ENCODE measurements at regions not wholly inside any gene's neighbourhood (a gene's known extent, or its start where the extent isn't known, plus 50 kb on each side); places are given as distances from the start of the nearest gene placed in this dataset.
A peak's percentile ranks its signal among the peaks of the same experiment; 100 is the strongest.

DNA sequence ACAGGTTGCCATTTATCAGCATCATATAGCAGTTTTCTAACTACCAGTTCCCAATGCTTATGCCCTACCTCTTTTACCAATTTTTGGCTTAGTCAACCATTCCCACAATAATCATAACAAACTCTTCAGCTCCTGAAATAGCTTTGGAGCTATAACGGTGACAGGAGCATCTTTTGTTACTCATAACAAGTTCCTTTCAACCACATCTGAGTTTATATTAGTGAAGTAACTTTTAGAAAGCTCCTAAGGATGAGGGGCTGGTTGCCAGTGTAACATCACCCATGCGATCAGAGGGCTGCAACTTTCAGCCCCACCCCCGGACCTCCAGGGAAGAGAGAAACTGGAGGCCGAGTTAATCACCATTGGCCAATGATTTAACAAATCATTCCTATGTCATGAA is 495.3 kb upstream of the RASGRP1 start:
- no peak for DNase-seq
- intact Hi-C loops (cut with DNase I), result no loop called here

DNA sequence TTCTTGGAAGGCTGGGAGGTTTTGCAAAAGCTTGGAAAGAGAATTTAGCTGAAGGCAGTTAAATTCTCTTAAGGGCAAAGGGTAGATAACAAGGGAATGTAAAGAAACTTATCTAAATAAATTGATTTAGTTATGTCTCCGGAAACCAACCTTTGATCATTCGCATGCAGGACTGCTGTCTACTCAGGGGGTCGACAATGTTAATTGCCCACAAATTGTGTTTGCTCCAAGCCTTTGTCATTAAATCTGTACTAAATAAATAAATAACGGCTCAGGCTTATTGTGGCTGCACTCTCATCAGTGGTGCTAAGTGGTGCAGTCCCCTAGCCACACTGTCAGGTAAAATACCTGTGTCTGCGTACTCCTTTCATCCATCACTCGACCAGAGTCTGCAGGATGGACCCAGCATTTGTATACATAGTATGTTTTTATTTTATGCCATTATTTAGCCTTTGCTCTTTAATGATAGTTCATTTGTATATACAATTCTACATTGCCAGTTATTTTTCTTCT is 497.4 kb upstream of the RASGRP1 start:
- no peak for DNase-seq
- intact Hi-C loops (cut with DNase I), result no loop called here

DNA sequence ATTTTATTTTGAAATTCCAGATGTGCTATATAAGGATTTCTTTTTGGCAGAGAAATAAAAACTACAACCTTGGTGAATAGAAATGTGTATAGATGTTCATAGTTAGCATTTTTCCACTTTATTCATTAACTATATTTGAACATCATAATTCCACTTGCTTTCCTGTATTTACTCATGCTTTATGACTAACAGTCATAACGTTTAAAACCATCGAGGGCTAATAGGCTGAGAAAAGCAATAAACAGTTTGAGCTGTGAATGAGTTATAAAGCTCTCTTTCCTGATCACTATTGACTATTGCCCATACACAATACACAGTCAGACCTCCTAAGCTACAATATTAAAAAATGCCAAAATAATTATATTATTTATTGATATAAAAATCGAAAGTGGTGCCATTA is 502.1 kb upstream of the RASGRP1 start:
- intact Hi-C loops (cut with DNase I), result no loop called here
- DNase-seq, result no peak

DNA sequence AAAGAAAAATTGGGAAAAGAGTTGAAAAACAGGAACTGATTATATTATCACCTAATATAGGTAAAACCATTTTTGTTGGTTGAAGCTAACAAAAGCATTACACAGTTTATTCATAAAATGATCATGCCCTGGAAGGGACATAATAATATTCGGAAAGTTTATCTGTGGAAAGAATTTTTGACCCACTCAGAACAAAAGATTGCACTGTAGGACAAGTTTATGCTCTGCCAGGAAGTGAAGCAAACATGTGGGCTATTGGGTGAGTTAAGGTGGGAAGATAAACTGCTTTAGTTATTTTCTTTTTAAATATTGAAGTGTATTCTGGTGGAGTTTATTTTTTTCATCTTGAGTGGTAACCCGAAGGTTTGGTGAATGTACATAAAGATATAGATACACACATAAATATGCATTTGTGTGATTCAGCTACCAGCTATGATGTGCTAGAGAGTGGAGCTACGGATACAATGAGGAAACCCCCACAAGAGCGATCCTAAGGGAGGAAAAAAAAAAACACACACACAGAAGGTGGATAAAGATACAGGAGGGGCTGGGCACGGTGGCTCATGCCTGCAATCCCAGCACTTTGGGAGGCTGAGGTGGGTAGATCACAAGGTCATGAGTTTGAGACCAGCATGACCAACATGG is 506.4 kb upstream of the THBS1 start:
- intact Hi-C loops (cut with DNase I), result no loop called here

DNA sequence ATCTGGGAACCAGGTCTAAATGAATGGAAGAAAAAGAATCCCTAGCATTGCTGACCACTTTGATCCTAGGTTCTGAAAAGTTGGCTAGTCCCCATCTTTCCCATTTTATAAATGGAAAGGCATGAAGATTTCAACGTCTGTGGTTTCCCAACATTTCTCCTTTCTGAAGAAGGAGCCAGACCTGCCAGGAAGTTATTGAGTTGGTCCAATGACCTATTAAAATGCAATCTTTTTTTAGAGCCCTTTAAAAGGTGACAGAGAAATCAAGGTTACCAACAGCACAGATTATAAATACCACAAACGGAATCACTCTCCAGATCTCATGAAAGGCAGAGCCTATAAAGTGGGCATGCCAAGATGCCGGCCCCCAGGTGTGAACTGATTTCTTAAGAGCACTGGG is 505.6 kb upstream of the THBS1 start:
- DNase-seq, result no peak
- intact Hi-C loops (cut with DNase I), result no loop called here

More for the DNA sequence above, 506.4 kb upstream of the THBS1 start:
- no peak for DNase-seq

DNA sequence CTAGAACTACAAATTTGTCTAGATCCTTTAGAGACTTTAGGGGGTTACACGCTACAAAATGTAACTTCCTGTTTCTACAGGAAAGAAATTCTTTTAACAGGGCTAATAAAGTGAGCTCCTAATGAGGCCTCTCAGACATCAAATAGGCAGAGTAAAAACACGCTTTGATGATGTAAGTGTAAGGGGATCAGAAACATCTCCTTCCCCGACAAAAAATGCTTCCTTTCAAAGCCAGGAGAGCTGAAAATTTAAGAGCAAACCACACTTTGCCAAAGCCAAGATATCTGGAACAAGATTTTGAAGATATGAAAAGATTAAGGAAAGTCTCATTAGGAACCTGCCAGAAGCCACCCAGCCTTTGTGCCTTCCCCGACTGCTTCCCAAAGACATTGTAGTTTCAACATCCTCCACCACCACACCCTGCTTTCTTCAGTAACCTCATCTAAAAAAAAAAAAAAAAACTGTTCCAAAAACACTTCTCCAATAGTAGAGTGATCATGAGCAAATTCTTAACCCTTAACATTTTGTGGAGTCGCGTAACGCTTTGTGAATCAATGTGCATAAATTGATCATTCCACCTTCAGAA is 505.0 kb upstream of the THBS1 start:
- no peak for DNase-seq
- intact Hi-C loops (cut with DNase I), result no loop called here

DNA sequence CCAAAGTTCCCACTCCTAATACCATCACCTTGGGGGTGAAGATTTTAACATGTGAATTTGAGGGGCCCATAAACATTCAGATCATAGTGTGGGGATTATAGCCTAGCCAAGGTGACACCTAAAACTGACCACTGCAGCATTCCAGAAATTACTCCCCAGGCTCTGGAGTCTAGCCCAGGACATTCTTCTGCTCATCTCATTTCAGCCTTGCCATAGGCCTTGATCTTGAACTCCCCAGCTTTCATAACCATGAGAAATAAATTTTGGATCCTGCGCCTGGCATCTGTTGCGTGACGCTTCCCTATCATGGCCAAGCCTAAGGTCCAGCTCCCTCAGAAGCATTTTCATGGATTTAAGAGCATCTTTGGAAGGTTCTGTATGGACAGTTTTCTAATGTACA is 502.9 kb upstream of the THBS1 start:
- intact Hi-C loops (cut with DNase I), result no loop called here
- no peak for DNase-seq

DNA sequence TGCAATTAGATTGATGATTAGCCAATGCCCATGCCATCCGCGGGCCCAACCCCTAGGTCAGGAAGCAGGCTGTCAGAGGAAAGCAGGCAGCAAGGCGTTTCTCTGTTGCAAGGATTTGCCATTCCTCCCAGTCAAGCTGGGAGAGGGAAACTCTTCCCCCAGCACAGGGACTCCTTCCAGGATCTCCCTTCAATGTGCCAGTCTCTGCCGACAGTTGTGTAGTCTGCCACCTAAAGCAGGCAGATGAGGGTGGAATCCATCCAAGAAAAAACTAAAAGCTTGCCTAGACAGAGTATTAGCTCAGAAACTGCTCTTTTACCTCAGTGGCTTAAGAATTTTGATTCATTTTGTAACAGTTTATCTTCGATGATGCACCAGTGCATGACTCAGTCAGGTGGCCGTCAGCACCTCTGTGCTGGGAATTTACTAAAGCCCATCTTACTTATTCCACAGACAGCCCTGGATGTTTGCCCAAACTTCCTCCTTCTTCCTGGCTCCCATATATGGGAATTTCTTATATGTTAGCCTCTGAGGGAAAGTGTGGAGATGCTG is 501.5 kb upstream of the THBS1 start:
- intact Hi-C loops (cut with DNase I), result no loop called here
- no peak for DNase-seq

DNA sequence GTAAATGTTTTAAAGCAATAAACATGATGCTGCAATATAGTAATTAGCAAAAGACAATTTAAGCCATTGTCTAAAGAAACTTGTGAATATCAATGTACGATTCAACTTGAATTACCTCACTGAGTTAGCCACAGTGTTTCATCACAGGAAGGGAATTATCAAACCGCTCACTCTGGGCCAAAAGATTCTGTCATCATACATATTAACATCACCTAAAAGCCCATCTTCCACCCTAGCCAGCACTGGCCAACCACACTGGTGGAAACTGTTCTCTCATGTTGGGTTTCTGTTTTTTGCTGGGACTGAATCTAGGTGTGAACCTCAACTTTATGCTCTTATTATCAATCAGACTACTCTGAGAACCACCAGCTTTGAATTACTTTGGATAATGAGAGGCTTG is 497.7 kb upstream of the THBS1 start:
- DNase-seq, result no peak
- intact Hi-C loops (cut with DNase I), result no loop called here

DNA sequence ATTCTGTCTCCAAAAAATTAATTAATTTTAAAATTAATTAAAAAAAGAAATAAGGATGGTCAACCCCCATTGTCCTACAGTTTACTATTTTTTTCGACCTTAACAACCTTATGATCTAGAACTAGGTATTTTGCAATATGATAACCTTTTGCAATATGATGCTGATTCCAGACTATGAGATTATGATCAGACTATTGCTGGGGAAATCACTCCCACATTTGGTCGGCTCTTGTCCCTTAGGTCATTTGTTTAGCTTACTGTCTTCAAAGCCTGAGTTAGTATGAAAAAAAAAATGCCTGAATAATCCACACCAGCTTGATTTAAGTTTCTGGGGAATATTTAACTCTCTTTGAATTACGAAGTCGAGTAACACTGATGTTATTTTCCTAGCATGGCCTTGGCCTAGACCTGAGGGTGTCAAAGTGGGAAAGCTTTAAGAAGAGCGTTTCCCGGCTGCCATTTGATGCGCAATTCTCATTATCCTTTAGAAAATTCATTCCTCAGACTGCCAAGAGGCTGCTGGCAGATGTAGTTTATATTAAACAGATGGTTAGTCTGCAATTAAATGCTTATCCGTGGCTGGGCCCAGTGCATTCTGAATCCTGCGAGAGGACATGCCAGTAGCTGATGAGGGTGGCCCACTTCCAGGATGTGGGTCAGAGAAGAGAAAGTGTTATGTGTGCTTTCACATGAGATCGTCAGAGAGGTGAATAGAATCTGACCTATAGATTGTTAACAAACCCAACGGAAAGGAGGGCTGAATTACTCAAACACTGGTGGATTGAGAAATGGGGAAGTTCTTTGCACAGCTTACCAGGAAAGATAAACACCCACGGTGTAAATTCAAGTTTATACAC is 496.0 kb upstream of the THBS1 start:
- peak in 3 of 42 donors; percentile 3 to 43 (median 8) for DNase-seq
- intact Hi-C loops (cut with DNase I), result no loop called here

DNA sequence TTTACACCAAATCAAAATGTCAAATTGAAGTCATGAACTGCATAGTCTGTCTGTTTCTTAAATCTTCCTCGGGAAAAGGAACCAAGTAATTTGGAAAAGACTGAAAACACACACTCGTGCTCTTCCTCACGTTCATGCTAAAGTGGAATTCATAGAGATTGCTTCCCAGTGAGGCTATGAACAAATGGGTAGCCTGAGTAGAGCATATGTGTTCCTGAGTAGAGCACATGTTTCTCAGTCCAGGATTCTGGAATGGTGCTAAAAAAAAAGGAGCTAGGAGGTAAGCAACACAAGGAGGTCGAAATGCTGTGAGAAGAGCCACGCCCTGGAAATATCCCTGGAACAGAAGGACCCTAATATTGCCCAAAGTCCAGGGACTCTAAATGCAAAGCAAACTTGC is 494.2 kb upstream of the THBS1 start:
- DNase-seq, result no peak
- intact Hi-C loops (cut with DNase I), result no loop called here

DNA sequence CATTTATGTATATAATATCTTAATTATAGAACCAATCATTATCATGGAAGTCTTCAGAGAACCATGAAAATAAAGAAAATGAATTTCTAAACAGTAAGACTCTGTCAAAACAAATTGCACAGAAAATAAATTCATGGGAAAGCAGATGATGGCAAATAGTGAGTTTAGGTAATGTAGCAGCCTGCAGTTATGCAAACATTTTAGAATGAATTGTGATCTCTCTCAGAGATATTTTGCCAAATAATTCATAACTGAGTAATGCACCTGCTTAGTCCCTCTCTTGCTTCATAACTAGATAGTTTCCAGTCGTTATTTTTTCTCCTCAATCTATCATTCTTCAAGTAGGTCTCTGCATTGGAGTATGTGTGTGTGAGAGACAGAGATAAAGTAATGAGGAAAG is 492.7 kb upstream of the THBS1 start:
- intact Hi-C loops (cut with DNase I), result no loop called here
- DNase-seq, result no peak

DNA sequence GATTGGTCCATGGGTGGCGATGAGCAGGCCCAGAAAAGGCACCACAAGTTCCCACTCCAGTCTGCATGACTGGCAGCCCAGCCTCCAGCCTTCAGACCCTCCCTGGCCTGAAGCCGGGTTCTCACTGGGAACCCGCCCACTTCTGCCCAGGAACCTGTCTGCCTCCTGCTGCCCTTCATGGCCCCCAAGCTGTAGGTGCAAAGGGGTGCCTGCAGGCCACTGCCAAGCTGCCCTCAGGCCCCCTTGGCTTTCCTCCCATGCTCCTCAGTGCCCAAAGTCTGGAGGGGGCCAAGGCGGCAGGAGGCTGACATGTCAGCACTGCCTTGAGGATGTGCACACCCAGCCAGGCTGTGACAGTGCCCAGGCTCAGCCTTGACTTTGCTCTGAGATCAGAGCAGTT is 488.5 kb upstream of the THBS1 start:
- intact Hi-C loops (cut with DNase I), result no loop called here
- DNase-seq, result no peak

DNA sequence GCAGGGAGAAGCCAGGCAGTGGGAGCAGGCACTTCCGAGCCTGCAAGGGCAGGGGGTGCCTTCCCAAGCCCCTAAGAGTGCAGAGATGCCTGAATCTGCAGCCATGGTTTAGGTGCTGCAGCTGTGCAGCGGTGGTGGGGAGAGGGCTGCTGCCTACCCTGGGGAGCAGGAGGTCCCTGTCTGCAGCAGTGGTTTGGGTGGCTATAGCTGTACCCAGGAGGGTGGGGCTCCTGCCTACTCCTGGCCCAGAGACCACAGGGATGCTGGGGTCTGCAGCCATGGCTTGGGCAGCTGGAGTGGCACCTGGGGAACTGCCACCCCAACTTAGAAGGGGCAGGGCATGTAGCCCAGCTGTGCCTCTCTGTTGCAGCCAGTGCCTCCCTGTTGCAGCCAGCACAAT is 488.1 kb upstream of the THBS1 start:
- intact Hi-C loops (cut with DNase I), result no loop called here
- DNase-seq, result no peak

DNA sequence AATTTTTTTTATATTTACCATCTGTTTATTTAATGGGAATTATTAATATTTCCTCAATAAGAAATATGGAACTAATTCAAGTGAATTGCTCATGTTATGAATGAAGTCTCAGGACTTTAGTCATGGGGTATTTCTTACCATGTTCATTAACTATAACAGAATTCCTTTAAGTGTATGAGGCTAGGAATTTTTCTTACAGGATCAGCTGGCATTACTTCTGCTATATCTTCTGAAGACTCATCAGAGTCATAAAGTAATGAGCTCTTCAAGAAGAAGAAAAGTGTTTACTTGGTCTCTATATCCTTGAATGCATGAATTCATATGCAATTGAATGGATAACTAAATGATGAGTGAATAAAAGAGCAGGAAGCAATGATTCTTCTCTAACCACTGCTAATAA is 486.8 kb upstream of the THBS1 start:
- no peak for DNase-seq
- intact Hi-C loops (cut with DNase I), result no loop called here

DNA sequence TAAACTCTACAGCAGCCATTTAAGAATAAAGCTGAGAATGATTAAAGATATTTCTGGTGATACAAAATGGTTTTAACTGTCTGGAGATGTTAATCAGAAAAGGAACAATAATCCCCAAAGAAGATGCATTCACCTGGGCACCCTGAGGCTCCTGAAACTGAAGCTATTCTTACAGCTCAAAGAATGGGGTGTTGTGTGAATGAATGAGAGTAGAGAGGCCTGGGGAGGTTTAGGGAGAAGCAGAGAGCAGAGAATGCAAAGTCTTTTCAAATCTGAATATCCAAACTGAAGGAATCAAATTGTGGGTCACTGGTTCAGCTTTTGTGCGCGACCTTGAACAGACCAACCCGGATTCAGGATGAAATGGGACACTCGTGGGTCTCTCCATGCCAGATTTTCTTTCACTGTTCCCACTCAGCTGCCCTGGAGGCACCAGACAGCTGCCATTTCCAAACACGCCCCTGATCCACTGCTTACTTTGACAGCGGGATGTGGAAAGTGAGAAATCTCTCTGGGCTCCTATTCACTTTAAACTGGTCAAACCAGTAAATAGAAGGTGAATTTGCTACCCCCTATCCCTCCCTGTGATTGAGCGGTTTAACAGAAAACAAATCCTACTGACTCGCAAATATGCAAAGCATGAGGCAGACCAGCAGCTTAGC is 485.5 kb upstream of the THBS1 start:
- intact Hi-C loops (cut with DNase I), result no loop called here
- DNase-seq, result no peak

DNA sequence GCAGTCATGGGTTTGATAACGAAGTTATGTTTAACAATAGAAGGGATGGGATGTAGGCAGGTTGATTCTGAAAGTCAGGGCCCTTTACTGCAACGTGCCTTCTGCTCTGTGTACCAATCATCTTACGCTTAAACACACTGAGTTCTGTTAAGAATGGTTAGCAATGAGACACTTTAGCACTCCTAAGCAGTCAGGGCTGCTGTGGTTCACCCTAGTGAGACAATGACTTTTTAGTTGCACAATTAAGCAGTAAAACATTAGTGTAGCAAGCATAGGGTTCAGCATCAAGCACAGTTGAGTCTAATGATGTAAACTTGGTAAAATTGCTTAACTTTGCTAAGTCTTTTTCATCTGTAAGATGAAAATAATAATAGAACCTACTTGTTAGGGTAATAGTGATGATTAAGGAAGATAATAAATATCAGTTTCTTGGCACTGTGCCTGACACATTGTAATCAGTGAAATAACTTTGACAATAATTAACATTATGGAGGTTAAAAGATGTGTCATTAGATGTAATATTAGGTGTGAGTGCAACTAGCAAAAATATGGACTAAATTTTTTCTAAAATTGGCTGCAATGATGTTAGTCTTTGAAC is 484.2 kb upstream of the THBS1 start:
- no peak for DNase-seq
- intact Hi-C loops (cut with DNase I), result no loop called here

DNA sequence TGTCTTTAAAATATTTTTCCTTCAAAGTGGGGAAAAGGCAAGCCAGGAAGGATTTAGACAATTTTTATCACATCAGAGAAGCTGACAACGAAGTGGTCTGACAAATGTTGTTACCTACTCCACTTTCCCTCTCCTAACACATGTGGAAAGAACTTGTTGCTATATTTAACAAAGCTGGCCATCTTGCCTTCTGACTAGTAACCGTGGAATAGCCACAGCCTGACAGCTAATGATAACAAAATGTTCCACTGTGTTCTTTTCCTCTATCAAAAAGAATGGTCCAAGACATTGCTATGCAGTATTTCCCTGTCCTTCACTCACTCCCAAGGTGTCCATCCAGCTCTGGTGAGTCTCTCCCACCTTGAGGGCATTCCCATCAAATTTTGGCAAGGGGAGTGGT is 481.4 kb upstream of the THBS1 start:
- no peak for DNase-seq
- intact Hi-C loops (cut with DNase I), result no loop called here

DNA sequence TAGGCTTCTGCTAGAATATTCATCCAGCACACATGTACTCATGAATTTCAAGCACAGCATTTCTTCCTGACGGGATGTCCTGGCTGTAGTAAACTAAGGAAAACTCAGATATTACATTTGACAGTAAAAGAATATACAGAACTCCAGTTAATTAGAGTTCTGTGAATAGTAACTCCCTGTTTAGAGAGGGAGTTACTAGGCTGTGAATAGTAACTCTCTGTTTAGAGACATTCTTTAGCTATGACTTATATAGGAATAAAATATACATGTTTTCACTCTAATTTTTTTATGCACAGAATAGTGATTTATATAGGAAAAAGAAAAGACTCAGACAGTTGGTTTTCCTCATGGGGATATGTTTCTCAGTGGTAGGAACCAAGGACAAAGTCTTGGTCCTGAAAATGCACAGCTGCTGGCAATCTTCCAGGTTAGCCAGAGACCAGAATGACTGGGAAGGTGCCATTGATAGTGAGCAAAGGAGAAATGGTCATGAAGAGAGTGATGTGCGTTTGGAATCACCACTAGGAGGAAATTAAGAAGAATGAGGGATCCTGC is 480.7 kb upstream of the THBS1 start:
- intact Hi-C loops (cut with DNase I), result no loop called here
- no peak for DNase-seq

Data from head of caudate nucleus (tissue), 42 donors.